HG03095 (cell line): ENCODE measurements at regions not wholly inside any gene's neighbourhood (a gene's known extent, or its start where the extent isn't known, plus 50 kb on each side); places are given as distances from the start of the nearest gene placed in this dataset.
"Not testable (repeated sequence)": the region's sequence is repeated elsewhere in the genome, so short reads cannot be mapped to it uniquely, and the experiment has no call there.

Experiments used
- ATAC-seq: cut with Tn5 transposase; IDR thresholded peaks from one replicate; pipeline ENCODE4 v1.9.1; 2021; ENCODE audit warnings: moderate library complexity; ENCODE audit not compliant: unreplicated experiment

DNA sequence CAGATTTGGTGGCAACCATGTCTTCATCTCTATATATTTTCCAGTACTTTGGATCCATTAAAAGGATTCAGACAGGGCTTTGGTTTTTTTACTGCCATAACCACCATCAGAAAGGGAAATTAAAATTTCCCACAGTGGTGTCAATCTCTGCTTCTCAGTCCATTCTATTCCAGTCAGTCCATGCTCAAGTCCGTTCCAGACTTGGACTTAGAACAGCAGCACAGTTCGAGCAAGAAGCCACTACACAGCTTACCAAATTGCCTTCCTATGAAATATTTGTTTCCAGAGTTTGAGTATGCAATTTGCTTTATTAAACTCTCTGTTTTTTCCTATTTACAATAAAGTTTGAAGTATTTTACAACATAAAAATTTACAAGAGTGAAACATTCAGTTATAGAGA is 306.5 kb upstream of the GULP1 start:
- no peak for ATAC-seq

DNA sequence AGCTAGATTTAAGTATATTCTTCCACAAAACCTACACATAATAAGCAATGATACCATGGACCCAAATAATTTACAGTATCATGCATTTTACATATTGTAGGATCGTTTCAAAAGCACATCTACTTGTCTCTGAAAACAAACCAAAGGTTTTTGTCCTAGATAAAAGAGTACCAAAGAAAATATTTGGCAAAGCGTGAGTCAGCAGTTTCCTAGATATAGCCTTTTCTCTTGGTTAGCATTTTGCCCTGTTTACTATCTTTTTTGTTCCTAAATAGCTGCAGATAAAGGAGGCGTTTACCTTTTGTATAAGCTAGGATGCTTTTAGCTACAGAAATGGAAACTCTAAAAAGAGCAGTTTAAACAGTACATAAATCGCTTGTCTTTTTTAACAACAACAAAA is 305.8 kb upstream of the GULP1 start:
- no peak for ATAC-seq

DNA sequence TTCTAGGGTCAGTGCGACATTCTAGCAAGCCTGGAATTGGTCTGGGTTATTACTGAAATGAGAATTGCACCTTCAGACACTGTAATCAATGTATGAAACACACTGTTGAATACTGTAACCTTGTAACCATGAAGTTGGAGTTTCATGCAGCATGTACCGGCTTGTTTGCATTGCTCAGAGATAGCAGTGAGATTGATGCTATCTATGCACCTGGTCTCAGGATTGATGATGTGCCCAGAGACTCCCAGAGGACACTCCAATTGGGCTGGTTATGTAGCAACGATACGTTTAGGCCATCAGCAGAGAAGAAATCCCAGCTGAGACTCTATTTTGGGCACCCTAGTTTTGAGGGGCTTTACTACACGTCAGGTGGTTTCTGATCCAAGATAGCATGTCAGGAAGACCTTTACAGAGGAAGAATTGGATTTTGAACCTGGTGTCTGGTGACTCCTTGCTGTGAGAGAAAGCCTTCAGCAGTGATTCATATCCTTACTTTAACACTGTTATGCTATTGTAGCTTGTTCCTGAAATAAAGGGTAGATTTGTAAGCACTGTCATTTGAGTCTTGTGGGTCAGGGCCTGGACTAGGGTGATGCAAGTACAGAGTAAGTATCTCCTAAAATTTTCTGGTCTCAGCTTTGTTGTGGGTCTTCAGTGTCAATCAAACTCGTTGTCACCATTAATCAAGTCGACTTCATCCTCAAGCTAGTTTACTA is 305.1 kb upstream of the GULP1 start:
- no peak for ATAC-seq

DNA sequence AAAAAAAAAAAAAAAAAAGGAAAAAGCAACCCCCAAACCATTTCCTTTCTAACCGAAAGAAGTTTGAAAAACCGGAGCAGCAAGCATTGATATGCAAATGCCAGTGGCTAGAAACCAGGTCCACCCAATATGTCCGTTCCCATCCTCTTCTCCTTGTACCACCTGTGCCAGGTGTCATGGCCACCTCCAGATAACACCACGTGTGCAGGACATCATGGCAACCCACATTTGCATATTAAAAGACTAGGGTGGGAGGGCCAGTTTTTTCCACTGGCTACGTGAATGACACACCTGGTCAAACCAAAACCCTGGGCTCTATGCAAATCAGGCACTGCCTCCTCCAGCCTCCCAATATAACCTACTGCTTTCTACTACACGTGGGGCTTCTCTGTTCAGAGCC is 303.3 kb upstream of the GULP1 start:
- ATAC-seq: peak; percentile 29

DNA sequence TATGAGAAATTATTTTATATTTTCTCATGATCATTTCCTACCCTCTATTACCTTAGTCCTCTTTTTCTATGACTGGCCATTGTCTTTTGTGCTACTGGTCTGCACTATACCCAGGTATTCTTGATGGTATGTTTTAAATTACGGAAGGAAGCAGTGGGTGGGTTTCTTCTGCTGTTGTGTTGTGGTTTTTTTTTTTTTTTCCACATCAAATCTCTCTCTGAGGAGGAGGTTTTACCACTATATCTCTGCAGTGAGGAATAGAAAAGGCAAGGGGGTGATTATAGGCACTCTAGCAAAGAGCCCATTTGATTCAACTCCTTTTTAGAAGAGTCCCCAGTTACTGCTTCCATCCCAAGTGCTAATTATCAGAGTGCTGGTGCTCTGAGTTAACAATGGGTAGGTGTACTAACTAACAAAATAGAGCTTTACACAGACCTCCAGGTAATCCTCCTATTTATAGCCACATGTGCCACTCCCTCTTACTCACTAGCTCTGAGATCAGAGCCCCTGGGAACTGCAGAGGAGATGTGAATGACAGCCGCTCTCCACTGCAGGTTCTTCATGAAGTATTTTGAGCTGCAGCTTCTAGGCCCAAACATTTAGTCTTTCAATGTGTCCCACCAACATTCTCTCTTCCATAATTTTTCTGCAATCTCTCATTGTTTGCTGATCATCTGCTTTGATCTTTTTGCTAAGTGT is 301.6 kb upstream of the GULP1 start:
- no peak for ATAC-seq

DNA sequence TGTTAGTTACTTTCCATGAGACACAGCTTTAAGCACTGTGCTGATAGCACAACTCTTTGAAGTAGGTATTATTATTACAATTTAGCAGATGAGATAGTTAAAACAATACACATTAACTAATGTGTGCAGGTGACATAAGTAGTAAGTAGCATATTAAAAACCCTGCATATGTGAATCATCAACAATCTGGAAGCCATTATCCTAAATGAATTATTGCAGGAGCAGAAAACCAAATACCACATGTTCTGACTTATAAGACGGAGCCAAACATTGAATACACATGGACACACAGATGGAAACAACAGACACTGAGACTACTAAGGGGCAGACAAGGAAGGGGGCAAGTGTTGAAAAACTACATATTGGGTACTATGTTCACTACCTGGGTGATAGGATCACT is 300.3 kb upstream of the GULP1 start:
- ATAC-seq: no peak

DNA sequence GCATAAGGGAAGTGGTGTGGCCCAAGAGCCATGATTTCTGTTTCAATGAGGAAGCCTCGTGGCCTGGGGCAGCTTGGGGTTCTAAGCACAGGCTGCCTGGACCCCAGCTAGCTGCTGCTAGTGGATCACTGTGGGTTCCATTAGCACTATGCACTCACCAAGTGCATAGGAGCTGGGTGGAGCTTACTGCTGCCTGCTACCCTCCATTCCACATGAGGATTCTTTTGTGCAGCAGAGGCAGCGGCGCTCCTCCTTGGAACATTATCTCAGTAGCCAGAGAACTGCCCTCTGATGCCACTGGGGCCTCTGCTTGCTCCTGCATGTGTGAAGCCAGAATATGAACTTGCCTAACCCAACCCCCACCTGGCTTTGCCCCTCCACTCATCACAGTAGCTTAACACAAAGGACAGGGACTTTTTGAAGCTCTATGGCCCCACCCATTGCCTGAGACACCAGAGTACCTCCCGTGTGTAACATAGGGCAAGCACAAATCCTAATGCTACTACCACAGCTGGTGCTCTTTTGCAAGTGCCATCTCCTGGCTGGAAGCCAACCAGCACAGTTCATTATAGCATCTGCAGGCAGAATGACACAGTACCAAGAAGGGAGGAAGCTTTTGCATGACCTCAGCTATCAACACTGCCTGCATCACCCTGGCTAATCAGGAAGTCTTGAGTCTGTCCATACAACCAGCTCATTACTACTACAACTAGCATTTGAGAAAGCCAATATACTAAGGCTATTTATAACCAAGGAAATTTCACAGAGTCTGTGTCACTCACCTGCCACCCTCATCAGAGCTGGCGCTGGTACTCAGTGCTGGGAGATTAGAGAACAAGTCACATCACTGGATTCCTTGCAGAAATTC is 297.0 kb upstream of the GULP1 start:
- ATAC-seq: no peak

DNA sequence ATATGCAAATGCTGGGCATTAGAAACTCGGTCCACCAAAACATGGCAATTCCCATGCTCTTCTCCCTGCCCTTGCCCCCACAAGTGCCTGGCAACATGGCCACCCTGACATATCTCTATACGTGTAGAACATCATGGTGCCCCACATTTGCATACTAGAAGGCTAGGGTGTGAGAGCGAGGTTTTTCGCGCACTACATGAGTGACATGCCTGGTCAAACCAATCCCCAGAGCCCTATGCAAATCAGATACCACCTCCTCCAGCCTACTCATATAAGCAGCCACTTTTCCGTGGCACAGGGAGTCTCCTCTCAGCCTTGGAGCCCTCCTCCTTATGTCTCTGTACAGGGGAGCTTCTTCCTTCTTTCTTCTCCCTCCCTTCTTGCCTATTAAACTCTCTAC is 296.1 kb upstream of the GULP1 start:
- ATAC-seq: no peak

DNA sequence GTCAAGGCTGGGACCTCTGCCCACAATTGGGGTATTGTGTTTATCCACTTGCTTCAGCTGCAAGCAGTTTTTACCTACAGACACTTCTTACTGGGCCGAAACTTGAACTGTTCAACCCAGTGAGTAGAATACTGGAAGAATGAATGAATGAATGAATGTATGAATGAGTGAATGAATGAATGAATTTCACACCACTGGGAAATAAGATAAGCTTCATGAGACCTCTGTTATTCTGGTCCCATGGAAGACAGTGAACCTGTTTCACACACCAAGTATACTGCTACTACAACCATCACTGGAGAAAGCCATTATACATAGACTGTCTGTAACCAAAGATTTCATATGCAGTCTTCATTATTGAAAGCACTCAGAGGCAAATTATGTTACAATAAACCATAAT is 295.0 kb upstream of the GULP1 start:
- ATAC-seq: no peak

DNA sequence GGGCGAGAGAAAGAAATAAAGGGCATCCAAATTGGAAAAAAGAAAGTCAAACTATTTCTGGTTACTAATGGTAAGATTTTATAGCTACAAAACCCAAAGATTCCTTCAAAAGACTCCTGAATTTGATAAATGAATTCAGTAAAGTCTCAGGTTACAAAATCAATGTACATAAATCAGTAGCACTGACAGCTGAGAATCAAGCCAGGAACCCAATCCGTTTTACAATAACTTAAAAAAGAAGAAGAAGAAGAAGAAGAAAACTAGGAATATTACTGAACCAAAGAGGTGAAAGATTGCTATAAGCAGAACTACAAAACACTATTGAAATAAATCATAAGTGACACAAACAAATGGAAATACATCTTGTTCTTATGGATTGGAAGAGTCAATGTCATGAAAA is 291.5 kb upstream of the GULP1 start:
- ATAC-seq: no peak

DNA sequence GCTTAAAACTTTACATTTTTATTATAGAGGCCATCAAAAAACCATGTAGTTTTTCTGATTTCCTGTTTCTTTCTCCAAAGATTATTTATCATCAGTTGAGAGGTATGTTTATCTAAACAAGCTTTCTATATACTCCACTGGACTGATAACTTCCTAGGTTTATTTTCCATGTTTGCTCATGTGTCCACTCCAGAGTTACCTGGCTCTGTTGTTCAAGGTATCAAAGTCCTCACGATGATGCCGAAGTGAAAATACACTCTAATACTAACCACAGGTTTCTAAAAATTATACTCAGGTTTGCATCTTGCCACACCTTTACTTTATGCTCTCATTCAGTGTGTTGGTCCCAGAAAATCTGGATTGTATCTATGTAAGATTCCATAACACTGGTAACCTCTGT is 287.9 kb upstream of the GULP1 start:
- no peak for ATAC-seq

DNA sequence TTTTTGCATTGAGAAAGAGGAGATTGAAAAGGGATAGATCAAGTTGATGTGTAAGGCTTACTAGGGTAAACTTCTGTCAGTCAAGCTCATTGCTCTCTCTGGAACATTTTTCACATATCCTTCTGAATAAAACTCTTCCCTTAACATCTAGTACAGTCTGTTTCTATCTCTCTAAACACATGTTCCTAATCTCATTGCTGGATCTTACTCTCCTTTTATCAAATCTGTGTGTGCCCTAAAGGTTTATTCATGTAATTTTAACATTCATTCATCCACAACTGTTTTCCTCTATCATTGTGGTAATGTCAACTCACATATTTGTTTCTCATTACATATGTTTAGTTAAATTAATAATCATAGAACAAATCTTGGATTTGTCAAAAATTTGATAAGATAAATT is 277.9 kb upstream of the GULP1 start:
- ATAC-seq: no peak

DNA sequence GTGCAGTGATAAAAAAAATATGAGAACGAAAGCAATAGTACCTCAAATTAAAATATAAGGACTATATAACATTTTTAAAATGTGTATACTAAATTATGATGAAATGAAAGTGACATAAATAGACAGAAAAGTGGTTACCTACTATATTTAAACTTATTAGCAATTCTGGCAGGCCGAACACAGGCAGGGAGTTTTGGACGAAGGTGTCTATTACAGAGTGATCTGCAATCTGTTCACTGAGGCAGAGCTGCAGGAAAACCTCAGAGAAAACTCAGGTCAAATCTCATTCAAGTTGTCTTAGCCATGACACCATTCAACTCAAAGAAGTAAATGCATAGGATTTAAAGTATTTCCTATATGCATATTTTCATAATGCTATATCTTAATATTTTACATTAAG is 274.8 kb upstream of the GULP1 start:
- ATAC-seq: no peak

DNA sequence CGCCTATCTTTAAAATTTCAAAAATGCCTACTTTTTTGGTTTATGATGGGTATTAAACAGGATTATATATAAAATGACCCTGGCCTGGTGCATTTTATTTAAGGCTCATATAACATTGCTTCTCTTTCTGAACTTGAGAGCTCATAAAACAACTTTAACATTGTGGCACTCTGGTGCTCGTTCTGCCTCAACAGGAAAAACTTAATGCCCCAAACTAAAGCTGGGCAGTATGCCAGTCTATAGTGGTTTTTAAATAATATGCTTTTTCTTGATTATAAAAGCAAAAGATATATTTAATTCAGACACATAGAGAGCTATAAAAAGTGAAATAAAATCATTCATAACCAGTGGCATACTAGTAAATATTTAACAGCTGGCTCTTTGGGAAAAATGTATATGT is 269.3 kb upstream of the GULP1 start:
- no peak for ATAC-seq

DNA sequence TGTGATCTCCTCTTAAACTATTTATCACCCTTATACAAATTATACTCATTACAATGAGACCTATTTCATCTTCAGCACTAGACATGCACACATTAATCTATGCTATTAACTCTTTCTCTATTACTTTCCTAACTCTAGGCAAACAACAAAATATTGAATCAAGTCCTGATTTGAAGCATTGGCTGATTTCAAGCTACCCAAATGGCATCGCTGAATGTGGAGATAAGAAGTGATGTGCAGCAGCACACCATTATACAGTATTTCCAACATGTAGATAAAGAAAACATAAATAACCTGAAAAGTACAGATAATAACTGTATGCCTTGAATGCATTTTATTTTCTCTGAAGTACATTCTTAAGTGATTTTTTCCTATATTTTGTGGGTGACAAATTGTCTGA is 268.6 kb upstream of the GULP1 start:
- no peak for ATAC-seq

DNA sequence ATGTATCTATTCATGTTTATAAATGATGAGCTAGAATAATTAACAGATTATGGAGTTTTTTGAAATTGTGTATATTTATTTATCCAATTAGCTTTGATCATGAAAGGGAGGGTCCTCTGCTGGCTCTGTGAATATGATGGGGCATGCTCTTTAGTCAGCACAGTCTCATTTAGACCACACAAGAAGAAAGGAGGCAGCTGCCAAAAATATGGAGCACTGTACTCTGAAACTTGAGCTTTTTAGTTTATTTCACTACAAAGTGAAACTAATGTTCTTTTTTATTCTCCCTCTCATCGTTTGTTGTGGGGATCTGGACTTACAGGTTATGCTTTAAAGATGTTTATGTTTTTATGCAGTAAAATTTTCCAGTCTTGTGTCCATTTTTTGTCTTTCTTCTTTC is 266.9 kb upstream of the GULP1 start:
- ATAC-seq: no peak

DNA sequence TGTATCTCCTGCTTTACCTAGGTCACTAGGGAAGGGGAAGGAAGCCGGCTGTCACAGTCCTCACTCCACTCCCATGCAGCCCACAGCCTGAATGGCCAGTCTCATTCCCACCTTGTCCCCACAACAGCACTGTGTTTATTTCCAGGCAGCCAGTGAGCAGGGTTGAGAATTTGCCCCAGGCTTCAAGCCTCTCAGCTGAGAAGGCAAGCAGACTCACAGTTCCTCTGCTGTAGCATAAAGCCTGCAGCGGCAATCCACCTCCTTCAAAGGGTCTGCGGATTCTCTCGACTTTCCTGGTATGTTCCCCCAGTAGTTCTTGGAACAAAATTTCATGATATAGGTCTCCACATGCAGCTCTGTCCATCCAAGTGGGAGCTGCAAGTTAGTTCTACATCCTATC is 262.9 kb upstream of the GULP1 start:
- ATAC-seq: no peak

DNA sequence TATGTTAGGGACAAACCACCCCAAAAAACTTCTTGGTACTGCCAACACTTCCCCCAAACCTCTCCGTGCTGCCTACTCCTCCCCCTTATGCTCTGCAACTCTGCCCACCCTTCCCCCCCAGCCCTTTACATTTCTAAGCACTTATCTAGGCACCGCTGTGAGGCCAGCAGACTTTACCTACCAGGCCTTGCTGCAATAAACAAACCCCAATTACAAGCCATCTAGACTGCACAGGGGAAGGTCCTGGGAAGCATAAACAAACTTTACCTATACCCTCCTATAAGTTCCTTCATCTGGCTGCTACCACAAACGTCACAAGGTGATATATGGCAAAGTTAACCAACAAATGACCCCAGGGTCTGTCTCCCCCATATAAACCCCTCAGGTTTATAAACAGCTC is 259.4 kb upstream of the GULP1 start:
- ATAC-seq: no peak

DNA sequence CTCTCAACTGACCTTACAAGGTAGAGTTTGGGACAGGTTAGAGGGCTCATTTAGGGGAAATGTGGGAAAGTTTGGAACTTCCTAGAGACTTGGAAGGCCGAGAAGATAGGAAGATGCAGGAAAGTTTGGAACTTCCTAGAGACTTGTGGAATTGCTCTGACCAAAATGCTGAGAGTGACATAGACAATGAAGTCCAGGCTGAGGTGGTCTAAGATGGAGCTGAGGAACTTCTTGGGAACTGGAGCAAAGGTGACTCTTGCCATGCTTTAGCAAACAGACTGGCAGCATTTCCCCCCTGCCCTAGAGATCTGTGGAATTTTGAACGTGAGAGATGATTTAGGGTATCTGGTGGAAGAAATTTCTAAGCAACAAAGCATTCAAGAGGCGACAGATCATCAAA is 258.9 kb upstream of the GULP1 start:
- no peak for ATAC-seq

DNA sequence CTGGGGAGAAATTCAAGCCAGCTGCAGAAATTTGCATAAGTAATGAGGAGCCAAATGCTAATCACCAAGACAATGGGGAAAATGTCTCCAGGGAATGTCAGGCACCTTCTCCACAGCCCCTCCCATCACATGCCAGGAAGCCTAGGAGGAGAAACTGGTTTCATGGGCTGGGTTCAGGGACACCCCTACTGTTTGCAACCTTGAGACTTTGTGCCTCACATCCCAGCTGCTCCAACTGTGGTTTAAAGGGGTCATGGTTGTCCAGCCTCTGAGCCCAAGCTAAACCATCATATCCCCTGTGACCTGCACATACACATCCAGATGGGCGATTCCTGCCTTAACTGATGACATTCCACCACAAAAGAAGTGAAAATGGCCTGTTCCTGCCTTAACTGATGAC is 258.4 kb upstream of the GULP1 start:
- ATAC-seq: not testable (repeated sequence)

DNA sequence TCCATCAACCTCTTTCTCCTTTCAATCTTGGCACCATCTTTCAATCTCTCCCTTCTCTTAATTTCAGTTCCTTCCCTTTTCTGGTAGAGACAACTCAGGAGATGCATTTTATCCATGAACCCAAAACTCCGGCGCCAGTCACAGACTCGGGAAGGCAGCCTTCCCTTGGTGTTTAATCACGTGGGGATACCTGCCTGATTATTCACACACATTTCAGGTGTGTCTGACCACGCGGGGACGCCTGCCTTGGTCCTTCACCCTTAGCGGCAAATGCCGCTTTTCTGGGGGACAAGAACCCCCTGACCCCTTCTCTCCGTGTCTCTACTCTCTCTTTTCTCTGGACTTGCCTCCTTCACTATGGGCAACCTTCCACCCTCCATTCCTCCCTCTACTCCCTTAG is 257.6 kb upstream of the GULP1 start:
- ATAC-seq: not testable (repeated sequence)

DNA sequence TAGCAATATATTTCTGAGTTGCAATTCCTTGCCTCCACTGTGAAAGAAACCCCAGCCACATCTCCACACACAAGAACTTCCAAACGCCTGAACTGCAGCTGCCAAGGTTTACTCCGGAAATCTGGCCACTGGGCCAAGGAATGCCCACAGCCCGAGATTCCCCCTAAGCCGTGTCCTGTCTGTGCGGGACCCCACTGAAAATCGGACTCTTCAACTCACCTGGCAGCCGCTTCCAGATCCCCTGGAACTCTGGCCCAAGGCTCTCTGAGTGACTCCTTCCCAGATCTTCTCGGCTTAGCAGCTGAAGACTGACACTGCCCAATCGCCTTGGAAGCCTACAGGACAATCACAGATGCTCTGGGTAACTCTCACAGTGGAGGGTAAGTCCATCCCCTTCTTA is 256.3 kb upstream of the GULP1 start:
- ATAC-seq: not testable (repeated sequence)
